WERI-Rb-1 (cell line): ENCODE measurements at regions not wholly inside any gene's neighbourhood (a gene's known extent, or its start where the extent isn't known, plus 50 kb on each side); places are given as distances from the start of the nearest gene placed in this dataset.

Experiments used
- DNase-seq: peaks from one replicate; pipeline ENCODE4 v3.0.0-alpha.2; 2020
- H3K27ac ChIP-seq: fragments of 250-450 bp; sonication (Bioruptor Pico); 2 replicates; pipeline ENCODE4 v1.5.1; 2020; ENCODE audit warnings: mild to moderate bottlenecking, moderate library complexity
- H3K27me3 ChIP-seq: fragments of 250-450 bp; sonication (Bioruptor Pico); 2 replicates; pipeline ENCODE4 v1.5.1; 2021; ENCODE audit warnings: mild to moderate bottlenecking, low read depth, moderate library complexity; ENCODE audit not compliant: insufficient read depth, severe bottlenecking
- H3K36me3 ChIP-seq: fragments of 250-450 bp; sonication (Bioruptor Pico); 2 replicates; pipeline ENCODE4 v1.5.1; 2020; ENCODE audit warnings: mild to moderate bottlenecking, moderate library complexity
- H3K4me3 ChIP-seq: 2 replicates; pipeline ENCODE4 v1.5.1; 2011; ENCODE audit warnings: low read depth, mild to moderate bottlenecking, control low read depth, low read length
- H3K9me3 ChIP-seq: fragments of 250-450 bp; sonication (Bioruptor Pico); 2 replicates; pipeline ENCODE4 v1.5.1; 2021; ENCODE audit warnings: mild to moderate bottlenecking, moderate library complexity; ENCODE audit not compliant: severe bottlenecking
- CTCF ChIP-seq: IDR thresholded peaks from 2 replicates; pipeline ENCODE4 v1.5.1; 2011; ENCODE audit warnings: low read depth, mild to moderate bottlenecking, control low read depth, inconsistent platforms, low read length

DNA sequence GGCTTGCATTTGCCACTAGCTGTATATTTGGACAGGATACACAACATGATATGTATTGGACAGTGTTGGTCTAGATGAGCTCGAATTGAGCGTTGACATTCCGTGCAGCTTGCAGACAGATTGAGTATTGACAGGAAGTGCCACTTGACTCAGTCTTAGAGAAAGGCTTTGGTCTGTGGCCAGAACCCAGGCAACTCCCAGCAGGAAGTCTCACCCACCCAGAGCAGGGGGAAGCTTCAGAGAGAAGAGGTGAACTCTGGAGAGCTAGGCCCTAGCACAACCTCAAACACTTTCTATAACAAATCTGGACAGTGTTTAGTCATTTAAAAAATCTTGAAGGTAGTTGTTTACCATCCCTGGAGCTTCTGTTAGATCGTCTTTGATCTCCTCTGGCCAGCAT lies 280.5 kb downstream of the FBXW7 start:
- no peak overlapping the region for H3K27ac ChIP-seq
- no peaks in the 10 kb centered on the region for H3K36me3 ChIP-seq
- DNase-seq: no peak

GRCh38 chr4:152248347-152248746 lies 287.5 kb downstream of the FBXW7 start:
- Histone ChIP-seq H3K27me3 (peaks cover 81% of the 10 kb centered on the region), H3K9me3 (peaks cover 13% of the 10 kb centered on the region), H3K36me3 (no peaks in the 10 kb centered on the region), H3K4me3 (no peak overlapping the region), H3K27ac (no peak overlapping the region)
- no peak for TF ChIP-seq CTCF
- no peak for DNase-seq

More for the DNA sequence above, 280.5 kb downstream of the FBXW7 start:
- H3K4me3 ChIP-seq: no peak overlapping the region
- peaks cover 12% of the 10 kb centered on the region for H3K27me3 ChIP-seq
- TF ChIP-seq CTCF: no peak
- H3K9me3 ChIP-seq: peaks cover 13% of the 10 kb centered on the region

- no peak for TF ChIP-seq CTCF
- Histone ChIP-seq H3K27me3 (peaks cover 87% of the 10 kb centered on the region), H3K9me3 (peaks cover 8% of the 10 kb centered on the region), H3K36me3 (no peaks in the 10 kb centered on the region), H3K4me3 (no peak overlapping the region), H3K27ac (no peak overlapping the region)
- no peak for DNase-seq
These were observed 288.5 kb downstream of the FBXW7 start for GRCh38 chr4:152247271-152247975.

GRCh38 chr4:152246659-152247058 lies 289.2 kb downstream of the FBXW7 start:
- DNase-seq: no peak
- Histone ChIP-seq H3K27ac (no peak overlapping the region), H3K36me3 (no peaks in the 10 kb centered on the region), H3K4me3 (no peak overlapping the region), H3K9me3 (peaks cover under 1% of the 10 kb centered on the region), H3K27me3 (peaks cover 84% of the 10 kb centered on the region)
- no peak for TF ChIP-seq CTCF

GRCh38 chr4:152245680-152246079 lies 290.2 kb downstream of the FBXW7 start:
- DNase-seq: no peak
- no peak for TF ChIP-seq CTCF
- H3K4me3 ChIP-seq: no peak overlapping the region
- H3K36me3 ChIP-seq: no peaks in the 10 kb centered on the region
- no peaks in the 10 kb centered on the region for H3K9me3 ChIP-seq
- H3K27ac ChIP-seq: no peak overlapping the region
- H3K27me3 ChIP-seq: peaks cover 83% of the 10 kb centered on the region

GRCh38 chr4:152244659-152245058 lies 291.2 kb downstream of the FBXW7 start:
- no peaks in the 10 kb centered on the region for H3K36me3 ChIP-seq
- H3K27me3 ChIP-seq: peaks cover 86% of the 10 kb centered on the region
- H3K9me3 ChIP-seq: no peaks in the 10 kb centered on the region
- no peak for TF ChIP-seq CTCF
- no peak overlapping the region for H3K4me3 ChIP-seq
- DNase-seq: no peak
- no peak overlapping the region for H3K27ac ChIP-seq
